Neural cell (in vitro differentiated cells): ENCODE measurements at regions not wholly inside any gene's neighbourhood (a gene's known extent, or its start where the extent isn't known, plus 50 kb on each side); places are given as distances from the start of the nearest gene placed in this dataset.

Experiments used
- H2AFZ ChIP-seq: fragments of 200-600, 300-800 bp; sonication (generic), shearing (Covaris generic); 2 replicates; pipeline ENCODE4 v1.6.0; 2014; ENCODE audit warnings: low read depth, mild to moderate bottlenecking, antibody characterized with exemption, low read length, moderate library complexity
- H3F3A ChIP-seq: fragments of 200-600 bp; shearing (Covaris generic); 2 replicates; pipeline ENCODE4 v1.6.1; 2016; ENCODE audit warnings: mild to moderate bottlenecking, moderate library complexity, mixed read lengths, antibody characterized with exemption, low read length; ENCODE audit not compliant: insufficient read depth, poor library complexity, severe bottlenecking
- H3K27ac ChIP-seq: fragments of 200-600, 300-800 bp; sonication (generic), shearing (Covaris generic); 2 replicates; pipeline ENCODE4 v1.5.1; 2014; ENCODE audit warnings: mild to moderate bottlenecking, low read length, moderate library complexity
- H3K27me3 ChIP-seq: fragments of 300-800, 200-600 bp; sonication (generic), shearing (Covaris generic); 2 replicates; pipeline ENCODE4 v1.6.0; 2014; ENCODE audit warnings: mild to moderate bottlenecking, low read depth, low read length, moderate library complexity; ENCODE audit not compliant: insufficient read depth
- H3K36me3 ChIP-seq: fragments of 300-800, 200-600 bp; sonication (generic), shearing (Covaris generic); 2 replicates; pipeline ENCODE4 v1.5.1; 2014; ENCODE audit warnings: mild to moderate bottlenecking, antibody characterized with exemption, low read length, moderate library complexity; ENCODE audit not compliant: insufficient read depth
- H3K4me2 ChIP-seq: fragments of 300-800, 200-600 bp; sonication (generic), shearing (Covaris generic); 2 replicates; pipeline ENCODE4 v1.6.0; 2014; ENCODE audit warnings: mild to moderate bottlenecking, low read length
- H3K4me3 ChIP-seq: fragments of 300-800, 200-600 bp; sonication (generic), shearing (Covaris generic); 2 replicates; pipeline ENCODE4 v1.5.1; 2014; ENCODE audit warnings: mild to moderate bottlenecking, low read length, moderate library complexity
- H3K79me2 ChIP-seq: fragments of 200-600 bp; shearing (Covaris generic); replicated peaks from 2 replicates; pipeline ENCODE4 v1.6.0; 2014; ENCODE audit warnings: mild to moderate bottlenecking, low read length, moderate library complexity; ENCODE audit not compliant: insufficient read depth
- H3K9ac ChIP-seq: fragments of 300-800, 200-600 bp; sonication (generic), shearing (Covaris generic); 2 replicates; pipeline ENCODE4 v1.6.1; 2016; ENCODE audit warnings: mild to moderate bottlenecking, low read length, mixed read lengths
- H3K9me2 ChIP-seq: fragments of 200-600 bp; shearing (Covaris generic); 2 replicates; pipeline ENCODE4 v1.6.1; 2016; ENCODE audit warnings: mild to moderate bottlenecking, low read length, mixed read lengths; ENCODE audit not compliant: insufficient read depth
- H3K9me3 ChIP-seq: fragments of 200-600, 300-800 bp; sonication (generic), shearing (Covaris generic); 2 replicates; pipeline ENCODE4 v1.6.1; 2016; ENCODE audit warnings: mild to moderate bottlenecking, mixed run types, low read length, moderate library complexity, mixed read lengths
- H4K20me1 ChIP-seq: fragments of 200-600 bp; shearing (Covaris generic); 2 replicates; pipeline ENCODE4 v1.6.1; 2016; ENCODE audit warnings: mild to moderate bottlenecking, mixed run types; ENCODE audit not compliant: insufficient read depth
- EP300 ChIP-seq: fragments of 450-650 bp; conservative IDR thresholded peaks from 2 replicates; pipeline ENCODE4 v1.6.1; 2014; ENCODE audit warnings: antibody characterized with exemption, mild to moderate bottlenecking, moderate library complexity; ENCODE audit not compliant: poor library complexity, severe bottlenecking
- EZH2 ChIP-seq: fragments of 200-600, 300-800 bp; shearing (Covaris generic), sonication (generic); IDR thresholded peaks from 2 replicates; pipeline ENCODE4 v1.6.1; 2014; ENCODE audit warnings: antibody characterized with exemption, low read length, borderline replicate concordance, mild to moderate bottlenecking; ENCODE audit not compliant: insufficient read depth, poor library complexity, severe bottlenecking
- MXI1 ChIP-seq: fragments of 450-650 bp; conservative IDR thresholded peaks from 2 replicates; pipeline ENCODE4 v1.6.1; 2014; ENCODE audit warnings: antibody characterized with exemption, mild to moderate bottlenecking; ENCODE audit not compliant: poor library complexity, severe bottlenecking
- POLR2AphosphoS5 ChIP-seq: IDR thresholded peaks from 2 replicates; pipeline ENCODE4 v1.6.1; 2012
- RAD21 ChIP-seq: fragments of 450-650 bp; conservative IDR thresholded peaks from 2 replicates; pipeline ENCODE4 v1.6.1; 2014; ENCODE audit warnings: antibody characterized with exemption, mild to moderate bottlenecking, moderate library complexity
- SMC3 ChIP-seq: fragments of 450-650 bp; conservative IDR thresholded peaks from 2 replicates; pipeline ENCODE4 v1.6.1; 2014; ENCODE audit warnings: antibody characterized with exemption, mild to moderate bottlenecking, moderate library complexity; ENCODE audit not compliant: poor library complexity
- TAF1 ChIP-seq: IDR thresholded peaks from 2 replicates; pipeline ENCODE4 v1.6.1; 2012; ENCODE audit warnings: low read depth
- TF ChIP-seq, protein P1 (sequence below): fragments of 450-650 bp; IDR thresholded peaks from 2 replicates; pipeline ENCODE4 v1.5.1; 2014; ENCODE audit warnings: antibody characterized with exemption, mild to moderate bottlenecking, moderate library complexity; ENCODE audit not compliant: poor library complexity, severe bottlenecking
- TF ChIP-seq, protein P2 (sequence below): IDR thresholded peaks from 2 replicates; pipeline ENCODE4 v1.6.1; 2012; ENCODE audit warnings: borderline replicate concordance

DNA sequence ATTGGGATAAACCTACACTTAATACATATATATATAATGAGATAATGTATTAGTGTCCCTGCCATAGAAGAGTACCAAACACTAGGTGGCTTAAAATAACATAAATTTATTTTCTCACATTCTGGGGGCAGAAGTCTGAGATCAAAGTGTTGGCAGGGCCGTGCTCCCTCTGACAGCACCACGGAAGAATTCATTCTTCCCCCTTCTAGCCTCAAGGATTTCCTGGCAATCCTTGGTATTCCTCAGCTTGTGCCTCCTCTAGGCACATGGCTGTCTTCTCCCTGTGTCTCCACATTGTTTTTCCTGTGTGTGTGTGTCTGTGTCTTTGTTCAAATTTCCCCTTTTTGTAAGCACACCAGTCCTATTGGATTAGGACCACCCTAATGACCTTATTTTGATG lies 115.2 kb upstream of the AGBL1 start:
- Histone ChIP-seq H2AFZ (no peak overlapping the region), H3K4me2 (no peak overlapping the region), H3K9me3 (no peaks in the 10 kb centered on the region), H3K4me3 (no peak overlapping the region), H3F3A (no peaks in the 10 kb centered on the region), H3K27me3 (no peaks in the 10 kb centered on the region), H3K36me3 (no peaks in the 10 kb centered on the region), H3K9me2 (no peaks in the 10 kb centered on the region), H3K9ac (no peak overlapping the region), H4K20me1 (no peaks in the 10 kb centered on the region), H3K79me2 (no peaks in the 10 kb centered on the region), H3K27ac (no peak overlapping the region)
- TF ChIP-seq EP300 = no peak
- TF ChIP-seq RAD21 = no peak
- TF ChIP-seq EZH2 = no peak
- TF ChIP-seq TAF1 = no peak
- no peak for TF ChIP-seq POLR2AphosphoS5
- no peak for TF ChIP-seq SMC3
- no peak for TF ChIP-seq MXI1
- TF ChIP-seq, protein P1, sequence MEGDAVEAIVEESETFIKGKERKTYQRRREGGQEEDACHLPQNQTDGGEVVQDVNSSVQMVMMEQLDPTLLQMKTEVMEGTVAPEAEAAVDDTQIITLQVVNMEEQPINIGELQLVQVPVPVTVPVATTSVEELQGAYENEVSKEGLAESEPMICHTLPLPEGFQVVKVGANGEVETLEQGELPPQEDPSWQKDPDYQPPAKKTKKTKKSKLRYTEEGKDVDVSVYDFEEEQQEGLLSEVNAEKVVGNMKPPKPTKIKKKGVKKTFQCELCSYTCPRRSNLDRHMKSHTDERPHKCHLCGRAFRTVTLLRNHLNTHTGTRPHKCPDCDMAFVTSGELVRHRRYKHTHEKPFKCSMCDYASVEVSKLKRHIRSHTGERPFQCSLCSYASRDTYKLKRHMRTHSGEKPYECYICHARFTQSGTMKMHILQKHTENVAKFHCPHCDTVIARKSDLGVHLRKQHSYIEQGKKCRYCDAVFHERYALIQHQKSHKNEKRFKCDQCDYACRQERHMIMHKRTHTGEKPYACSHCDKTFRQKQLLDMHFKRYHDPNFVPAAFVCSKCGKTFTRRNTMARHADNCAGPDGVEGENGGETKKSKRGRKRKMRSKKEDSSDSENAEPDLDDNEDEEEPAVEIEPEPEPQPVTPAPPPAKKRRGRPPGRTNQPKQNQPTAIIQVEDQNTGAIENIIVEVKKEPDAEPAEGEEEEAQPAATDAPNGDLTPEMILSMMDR = no peak
- TF ChIP-seq, protein P2, sequence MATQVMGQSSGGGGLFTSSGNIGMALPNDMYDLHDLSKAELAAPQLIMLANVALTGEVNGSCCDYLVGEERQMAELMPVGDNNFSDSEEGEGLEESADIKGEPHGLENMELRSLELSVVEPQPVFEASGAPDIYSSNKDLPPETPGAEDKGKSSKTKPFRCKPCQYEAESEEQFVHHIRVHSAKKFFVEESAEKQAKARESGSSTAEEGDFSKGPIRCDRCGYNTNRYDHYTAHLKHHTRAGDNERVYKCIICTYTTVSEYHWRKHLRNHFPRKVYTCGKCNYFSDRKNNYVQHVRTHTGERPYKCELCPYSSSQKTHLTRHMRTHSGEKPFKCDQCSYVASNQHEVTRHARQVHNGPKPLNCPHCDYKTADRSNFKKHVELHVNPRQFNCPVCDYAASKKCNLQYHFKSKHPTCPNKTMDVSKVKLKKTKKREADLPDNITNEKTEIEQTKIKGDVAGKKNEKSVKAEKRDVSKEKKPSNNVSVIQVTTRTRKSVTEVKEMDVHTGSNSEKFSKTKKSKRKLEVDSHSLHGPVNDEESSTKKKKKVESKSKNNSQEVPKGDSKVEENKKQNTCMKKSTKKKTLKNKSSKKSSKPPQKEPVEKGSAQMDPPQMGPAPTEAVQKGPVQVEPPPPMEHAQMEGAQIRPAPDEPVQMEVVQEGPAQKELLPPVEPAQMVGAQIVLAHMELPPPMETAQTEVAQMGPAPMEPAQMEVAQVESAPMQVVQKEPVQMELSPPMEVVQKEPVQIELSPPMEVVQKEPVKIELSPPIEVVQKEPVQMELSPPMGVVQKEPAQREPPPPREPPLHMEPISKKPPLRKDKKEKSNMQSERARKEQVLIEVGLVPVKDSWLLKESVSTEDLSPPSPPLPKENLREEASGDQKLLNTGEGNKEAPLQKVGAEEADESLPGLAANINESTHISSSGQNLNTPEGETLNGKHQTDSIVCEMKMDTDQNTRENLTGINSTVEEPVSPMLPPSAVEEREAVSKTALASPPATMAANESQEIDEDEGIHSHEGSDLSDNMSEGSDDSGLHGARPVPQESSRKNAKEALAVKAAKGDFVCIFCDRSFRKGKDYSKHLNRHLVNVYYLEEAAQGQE = no peak

- Histone ChIP-seq H3K9me3 (no peaks in the 10 kb centered on the region), H3K4me3 (peak overlapping the region; percentile 18), H3F3A (no peaks in the 10 kb centered on the region), H3K9ac (no peak overlapping the region), H3K36me3 (no peaks in the 10 kb centered on the region), H2AFZ (no peak overlapping the region), H3K27ac (no peak overlapping the region), H4K20me1 (no peaks in the 10 kb centered on the region), H3K4me2 (no peak overlapping the region), H3K9me2 (no peaks in the 10 kb centered on the region), H3K79me2 (no peaks in the 10 kb centered on the region), H3K27me3 (no peaks in the 10 kb centered on the region)
- TF ChIP-seq TAF1 (no peak), POLR2AphosphoS5 (peak; percentile 57), RAD21 (no peak), EZH2 (no peak), SMC3 (no peak), MXI1 (no peak), EP300 (peak; percentile 88)
- TF ChIP-seq, protein P1 = no peak
- TF ChIP-seq, protein P2 = no peak
Observed at GRCh38 chr15:85967553-85967952, 112.1 kb upstream of the AGBL1 start.
